ENCODE measurements at regions not wholly inside any gene's neighbourhood (a gene's known extent, or its start where the extent isn't known, plus 50 kb on each side); places are given as distances from the start of the nearest gene placed in this dataset.

GRCh38 chr5:13613621-13614020 is 330.9 kb downstream of the DNAH5 start:
- H3K4me3 ChIP-seq (ENCODE audit: control insufficient read depth, low read depth, low read length), result no peak overlapping the region
- TF ChIP-seq, protein P1, sequence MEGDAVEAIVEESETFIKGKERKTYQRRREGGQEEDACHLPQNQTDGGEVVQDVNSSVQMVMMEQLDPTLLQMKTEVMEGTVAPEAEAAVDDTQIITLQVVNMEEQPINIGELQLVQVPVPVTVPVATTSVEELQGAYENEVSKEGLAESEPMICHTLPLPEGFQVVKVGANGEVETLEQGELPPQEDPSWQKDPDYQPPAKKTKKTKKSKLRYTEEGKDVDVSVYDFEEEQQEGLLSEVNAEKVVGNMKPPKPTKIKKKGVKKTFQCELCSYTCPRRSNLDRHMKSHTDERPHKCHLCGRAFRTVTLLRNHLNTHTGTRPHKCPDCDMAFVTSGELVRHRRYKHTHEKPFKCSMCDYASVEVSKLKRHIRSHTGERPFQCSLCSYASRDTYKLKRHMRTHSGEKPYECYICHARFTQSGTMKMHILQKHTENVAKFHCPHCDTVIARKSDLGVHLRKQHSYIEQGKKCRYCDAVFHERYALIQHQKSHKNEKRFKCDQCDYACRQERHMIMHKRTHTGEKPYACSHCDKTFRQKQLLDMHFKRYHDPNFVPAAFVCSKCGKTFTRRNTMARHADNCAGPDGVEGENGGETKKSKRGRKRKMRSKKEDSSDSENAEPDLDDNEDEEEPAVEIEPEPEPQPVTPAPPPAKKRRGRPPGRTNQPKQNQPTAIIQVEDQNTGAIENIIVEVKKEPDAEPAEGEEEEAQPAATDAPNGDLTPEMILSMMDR (IDR thresholded peaks at IDR 0.05; ENCODE audit: control insufficient read depth, insufficient read depth, low read depth, low read length, missing control alignments), result no peak
- no peak for DNase-seq (ENCODE audit: low read depth)

- TF ChIP-seq, protein P1 (IDR thresholded peaks at IDR 0.05; ENCODE audit: control insufficient read depth, insufficient read depth, low read depth, low read length, missing control alignments), result no peak
- H3K4me3 ChIP-seq (ENCODE audit: control insufficient read depth, low read depth, low read length), result no peak overlapping the region
- DNase-seq (ENCODE audit: low read depth), result no peak
These were observed 332.9 kb downstream of the DNAH5 start for GRCh38 chr5:13611604-13612003.

DNA sequence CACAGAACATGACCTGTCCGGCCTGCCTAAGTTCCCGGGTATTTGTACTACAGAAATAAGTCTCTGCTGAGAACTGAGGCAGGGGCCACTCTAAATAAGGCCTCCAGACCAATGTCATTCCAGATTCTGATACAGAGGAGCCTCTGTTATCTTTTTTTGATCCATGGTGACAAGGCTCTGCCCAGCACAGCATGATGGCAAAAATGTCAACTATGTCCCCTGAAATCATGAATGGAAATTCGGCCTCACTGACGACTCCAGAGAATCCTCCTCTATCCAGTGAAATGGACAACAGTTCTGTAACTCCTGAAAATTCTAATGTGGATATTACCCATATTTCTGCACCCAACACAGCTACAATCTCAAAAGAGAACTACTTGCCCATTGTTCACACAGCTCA is 335.0 kb downstream of the DNAH5 start:
- TF ChIP-seq, protein P1 (IDR thresholded peaks at IDR 0.05; ENCODE audit: control insufficient read depth, insufficient read depth, low read depth, low read length, missing control alignments), result no peak
- no peak for DNase-seq (ENCODE audit: low read depth)

DNA sequence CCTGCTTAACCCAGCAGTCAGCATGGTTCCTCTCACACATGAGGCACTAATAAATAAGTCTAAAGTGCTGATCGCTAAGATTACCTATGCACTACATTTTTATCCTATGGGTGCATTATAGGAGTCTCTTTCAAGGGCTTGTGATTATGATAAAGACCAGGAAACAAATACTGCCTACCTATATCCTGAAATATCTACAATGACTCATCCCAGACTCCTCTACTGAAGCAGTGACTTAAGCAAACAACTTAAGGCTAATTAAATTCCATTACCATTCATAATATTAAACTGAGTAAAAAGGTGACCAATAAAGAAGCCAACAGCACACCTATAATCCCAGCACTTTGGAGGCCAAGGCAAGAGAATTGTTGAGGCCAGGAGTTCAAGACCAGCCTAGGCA is 338.4 kb downstream of the DNAH5 start:
- TF ChIP-seq, protein P1 (IDR thresholded peaks at IDR 0.05; ENCODE audit: control insufficient read depth, insufficient read depth, low read depth, low read length, missing control alignments), result no peak
- no peak overlapping the region for H3K4me3 ChIP-seq (ENCODE audit: control insufficient read depth, low read depth, low read length)
- no peak for DNase-seq (ENCODE audit: low read depth)

More for the DNA sequence above, 335.0 kb downstream of the DNAH5 start:
- no peak overlapping the region for H3K4me3 ChIP-seq (ENCODE audit: control insufficient read depth, low read depth, low read length)

GRCh38 chr5:13601112-13601511 is 343.4 kb downstream of the DNAH5 start:
- TF ChIP-seq, protein P1 (IDR thresholded peaks at IDR 0.05; ENCODE audit: control insufficient read depth, insufficient read depth, low read depth, low read length, missing control alignments), result no peak
- no peak overlapping the region for H3K4me3 ChIP-seq (ENCODE audit: control insufficient read depth, low read depth, low read length)
- peak; percentile 18 for DNase-seq (ENCODE audit: low read depth)

DNA sequence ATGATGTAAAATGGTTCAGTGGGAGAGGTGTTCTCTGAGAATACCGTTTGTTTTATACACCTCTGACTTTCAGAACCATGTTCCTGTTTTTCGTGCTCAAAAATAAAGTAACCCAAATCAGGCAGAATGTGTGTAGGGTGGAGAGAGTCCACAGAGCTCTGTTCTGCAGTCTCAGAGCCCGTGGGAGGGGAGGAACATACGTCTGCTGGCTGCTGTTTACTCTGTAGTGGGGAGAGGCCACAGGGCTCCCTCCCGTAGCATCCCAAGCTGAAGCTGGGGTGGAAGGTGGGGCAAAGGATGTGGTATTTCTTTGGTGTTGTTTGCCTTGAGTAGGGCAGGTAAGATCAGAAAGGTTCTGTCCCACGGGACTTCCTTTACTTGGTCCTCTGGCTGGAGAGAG is 348.5 kb downstream of the DNAH5 start:
- TF ChIP-seq, protein P1 (IDR thresholded peaks at IDR 0.05; ENCODE audit: control insufficient read depth, insufficient read depth, low read depth, low read length, missing control alignments), result no peak

DNA sequence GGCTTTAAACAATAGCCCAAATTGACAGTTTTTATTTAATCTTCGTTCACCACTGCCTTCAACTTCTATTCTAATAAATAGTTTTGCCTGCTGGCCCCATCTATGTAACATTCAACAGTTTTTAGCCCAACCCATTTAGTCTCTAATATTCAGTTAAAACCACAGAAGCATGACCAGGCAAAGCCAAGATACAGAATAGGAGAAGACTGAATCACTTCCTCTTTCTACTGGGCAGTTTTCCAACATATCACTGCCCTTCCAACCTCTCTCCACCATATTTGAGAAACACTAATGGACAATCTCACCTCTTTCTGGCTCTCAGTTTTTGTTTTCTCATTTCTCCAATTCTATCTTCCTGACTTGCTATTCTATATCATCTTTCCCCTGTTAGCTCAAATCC is 352.9 kb downstream of the DNAH5 start:
- TF ChIP-seq, protein P1 (IDR thresholded peaks at IDR 0.05; ENCODE audit: control insufficient read depth, insufficient read depth, low read depth, low read length, missing control alignments), result no peak
- peak; percentile 31 for DNase-seq (ENCODE audit: low read depth)
- no peak overlapping the region for H3K4me3 ChIP-seq (ENCODE audit: control insufficient read depth, low read depth, low read length)

More for the DNA sequence above, 348.5 kb downstream of the DNAH5 start:
- no peak for DNase-seq (ENCODE audit: low read depth)
- no peak overlapping the region for H3K4me3 ChIP-seq (ENCODE audit: control insufficient read depth, low read depth, low read length)

Measured in AG09309 (cell line).